ENCODE measurements at regions not wholly inside any gene's neighbourhood (a gene's known extent, or its start where the extent isn't known, plus 50 kb on each side); places are given as distances from the start of the nearest gene placed in this dataset.

GRCh38 chr6:99850841-99851240, 143.2 kb downstream of the MCHR2 start:
- TF ChIP-seq ISL1 (CRISPR knock-in tag; IDR thresholded peaks at IDR 0.05) (no peak), ARNTL (CRISPR knock-in tag; IDR thresholded peaks at IDR 0.05; ENCODE audit: borderline replicate concordance, low read depth) (no peak), SNAI2 (CRISPR knock-in tag; IDR thresholded peaks at IDR 0.05) (no peak), POU6F1 (CRISPR knock-in tag; IDR thresholded peaks at IDR 0.05; ENCODE audit: borderline replicate concordance, low read depth) (no peak), TOX (CRISPR knock-in tag; IDR thresholded peaks at IDR 0.05; ENCODE audit: borderline replicate concordance) (no peak), CSRNP3 (CRISPR knock-in tag; IDR thresholded peaks at IDR 0.05) (no peak)

Data from SK-N-SH treated with all-trans-retinoic acid at 6 μM for 48 hours (cell line).